CD4-positive, alpha-beta T cell treated with Interleukin-4 for 4 hours (primary cell): ENCODE measurements at regions not wholly inside any gene's neighbourhood (a gene's known extent, or its start where the extent isn't known, plus 50 kb on each side); places are given as distances from the start of the nearest gene placed in this dataset.
"Not testable (repeated sequence)": the region's sequence is repeated elsewhere in the genome, so short reads cannot be mapped to it uniquely, and the experiment has no call there.

Source experiments
- DNase-seq: peaks from one replicate; pipeline ENCODE4 v3.0.0-alpha.2; 2020

DNA sequence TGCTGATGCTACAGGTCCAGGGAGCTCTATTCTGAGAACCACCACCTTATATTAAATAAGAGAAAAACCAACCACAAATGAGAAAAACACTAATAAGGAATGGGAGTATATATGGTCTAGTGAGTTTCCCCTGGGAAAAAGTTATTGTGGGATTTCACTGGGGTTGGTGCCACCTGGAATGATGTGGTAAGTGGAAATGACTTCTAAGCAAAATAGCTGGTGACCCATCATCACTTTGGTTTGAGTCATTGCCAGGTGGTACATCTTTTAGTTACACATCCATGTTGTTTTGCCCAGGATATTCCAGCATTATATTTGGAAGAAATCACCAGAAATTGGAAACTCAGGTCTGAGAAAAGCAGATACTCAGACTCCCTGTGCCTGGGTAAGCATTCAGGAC is 437.3 kb downstream of the DTWD2 start:
- DNase-seq = no peak

DNA sequence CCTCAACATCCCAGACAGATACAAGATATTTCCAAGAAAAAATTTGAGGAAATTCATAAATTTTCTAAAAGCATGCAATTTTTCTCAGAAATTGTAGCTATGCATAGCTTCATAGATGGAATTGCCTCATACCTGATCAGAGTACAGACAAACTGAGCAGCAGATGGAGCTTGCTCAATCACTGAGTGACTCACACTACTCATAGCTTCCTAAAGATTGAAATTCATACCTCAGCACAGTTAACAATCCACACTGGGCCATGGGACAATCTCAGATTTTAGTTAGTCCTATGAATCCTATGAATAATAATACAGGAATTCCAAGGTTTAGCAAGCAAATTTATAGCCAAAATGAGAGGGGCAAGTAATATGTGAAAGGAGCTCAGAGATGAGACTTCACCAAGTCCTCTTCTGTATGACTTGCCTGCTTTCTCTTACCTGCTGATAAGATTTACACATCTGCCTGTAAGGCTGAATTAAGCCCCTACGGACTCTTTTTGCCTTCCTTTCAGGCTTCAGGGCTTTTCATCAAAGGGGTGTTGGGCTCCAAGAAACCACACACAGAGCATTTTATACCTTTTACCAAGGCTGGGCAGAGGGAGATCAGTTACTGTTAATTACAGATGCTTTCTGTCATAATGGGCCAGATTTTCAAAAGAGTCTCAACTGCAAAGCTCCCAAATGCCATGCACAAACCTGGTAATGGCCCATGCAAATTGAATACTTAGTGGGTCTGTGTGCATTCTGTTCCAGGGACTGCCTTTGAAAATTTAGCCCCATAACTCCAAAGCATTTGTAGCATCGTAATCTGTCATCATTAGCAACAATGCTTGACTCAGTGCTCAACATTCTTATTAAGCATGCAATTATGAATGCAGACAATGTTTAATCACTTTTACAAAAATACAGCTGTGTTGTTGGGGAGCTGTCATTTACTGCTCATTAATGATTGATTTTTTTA is 439.3 kb downstream of the DTWD2 start:
- no peak for DNase-seq

DNA sequence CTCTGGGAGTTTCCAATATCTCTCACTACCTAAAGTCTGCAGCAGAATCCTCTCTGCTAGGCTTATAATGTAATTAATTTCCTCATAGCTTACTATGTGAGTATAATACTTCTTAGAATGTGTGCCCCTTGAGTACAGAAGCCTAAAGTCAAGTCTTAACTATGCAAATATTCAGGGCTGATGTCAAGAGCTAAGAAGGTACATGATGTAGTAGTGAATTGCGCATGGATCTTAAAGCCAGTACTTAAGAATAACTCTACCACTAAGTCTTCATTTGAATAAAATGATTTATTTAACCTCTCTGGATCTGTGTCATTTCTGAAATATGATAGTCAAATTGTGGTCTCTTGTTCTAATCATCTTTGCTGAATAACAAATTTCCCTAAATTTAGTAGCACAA is 442.9 kb downstream of the DTWD2 start:
- DNase-seq = no peak

DNA sequence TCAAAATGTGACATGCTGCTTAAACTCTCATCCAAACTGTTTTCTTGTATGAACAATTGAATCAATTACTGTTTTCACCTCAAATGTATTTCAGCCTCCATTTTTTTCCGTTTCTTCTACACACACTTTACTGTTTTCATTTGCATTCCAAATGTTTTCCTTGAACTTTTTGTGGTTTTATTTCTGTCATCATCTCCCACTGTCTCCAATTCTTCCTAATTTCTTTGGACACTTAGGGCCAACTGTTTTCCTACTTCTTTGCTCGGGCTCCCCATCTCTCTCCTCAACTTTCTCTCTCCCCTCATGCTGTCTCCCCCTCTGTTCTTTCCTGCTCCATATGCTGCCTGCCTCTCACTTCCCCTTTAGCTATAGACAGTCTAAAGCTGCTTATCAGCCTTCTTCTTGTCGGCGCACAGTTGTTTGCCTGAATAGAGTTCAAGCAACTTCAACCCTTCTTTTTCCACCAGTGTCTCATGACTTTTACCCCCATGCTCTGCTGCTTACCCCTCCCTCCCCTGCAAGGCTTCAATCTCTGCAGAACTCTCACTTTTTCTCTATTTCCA is 443.4 kb downstream of the DTWD2 start:
- DNase-seq = no peak

DNA sequence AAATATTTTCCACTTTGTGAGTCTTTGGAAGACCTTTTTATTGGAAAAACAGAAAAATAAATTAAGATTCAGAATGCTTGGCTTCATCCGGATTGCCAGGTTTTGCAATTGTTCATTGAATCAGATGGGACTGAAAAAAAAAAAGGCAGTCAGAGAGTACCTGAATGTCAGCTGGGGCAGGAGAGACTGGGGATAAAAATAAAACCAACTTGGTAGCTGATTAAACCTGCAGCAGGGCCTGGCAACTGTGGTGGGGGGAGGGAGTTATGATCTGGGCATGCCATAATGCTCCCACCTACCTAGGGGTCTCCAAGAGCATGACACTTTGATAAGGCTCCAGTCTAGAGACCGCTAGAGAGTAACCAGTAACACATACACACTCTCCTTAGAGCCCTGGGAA is 454.4 kb downstream of the DTWD2 start:
- no peak for DNase-seq

DNA sequence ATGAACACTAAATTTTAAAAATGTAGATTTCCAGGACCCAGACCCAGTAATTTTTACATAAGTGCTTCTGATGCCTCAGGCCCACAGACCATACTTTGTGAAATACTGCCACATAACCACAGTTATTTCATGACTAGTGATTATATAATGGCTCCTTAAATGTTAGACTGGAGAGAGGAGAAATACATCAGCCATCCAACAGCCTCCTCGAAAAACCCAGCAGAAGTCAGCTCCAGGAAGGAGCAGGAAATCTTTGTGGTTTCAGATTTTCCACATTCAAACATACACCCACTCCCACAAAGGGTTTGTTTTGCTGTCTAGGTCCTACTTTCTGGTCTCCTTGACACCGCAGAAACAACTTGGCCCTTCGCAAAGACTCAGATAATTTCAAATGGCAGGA is 455.2 kb downstream of the DTWD2 start:
- no peak for DNase-seq

DNA sequence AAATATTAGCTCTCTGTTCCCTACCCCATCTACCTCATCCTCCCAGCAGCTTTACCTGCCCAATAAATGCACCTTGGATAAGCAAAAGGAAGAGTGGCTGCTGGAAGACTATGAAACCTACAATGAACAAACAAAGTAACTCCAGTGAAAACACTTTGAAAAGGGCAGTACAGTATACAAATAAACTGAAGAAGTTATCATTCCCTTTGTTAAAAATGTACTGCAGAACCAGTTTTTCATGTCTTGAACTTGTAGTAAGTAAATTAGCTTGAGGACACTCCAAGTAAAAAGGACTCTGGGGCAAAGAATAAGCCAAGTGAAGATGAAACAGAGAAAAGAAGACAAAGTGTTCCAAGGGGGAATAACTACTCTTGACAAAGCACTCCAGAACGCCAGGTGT is 457.1 kb downstream of the DTWD2 start:
- DNase-seq = no peak

DNA sequence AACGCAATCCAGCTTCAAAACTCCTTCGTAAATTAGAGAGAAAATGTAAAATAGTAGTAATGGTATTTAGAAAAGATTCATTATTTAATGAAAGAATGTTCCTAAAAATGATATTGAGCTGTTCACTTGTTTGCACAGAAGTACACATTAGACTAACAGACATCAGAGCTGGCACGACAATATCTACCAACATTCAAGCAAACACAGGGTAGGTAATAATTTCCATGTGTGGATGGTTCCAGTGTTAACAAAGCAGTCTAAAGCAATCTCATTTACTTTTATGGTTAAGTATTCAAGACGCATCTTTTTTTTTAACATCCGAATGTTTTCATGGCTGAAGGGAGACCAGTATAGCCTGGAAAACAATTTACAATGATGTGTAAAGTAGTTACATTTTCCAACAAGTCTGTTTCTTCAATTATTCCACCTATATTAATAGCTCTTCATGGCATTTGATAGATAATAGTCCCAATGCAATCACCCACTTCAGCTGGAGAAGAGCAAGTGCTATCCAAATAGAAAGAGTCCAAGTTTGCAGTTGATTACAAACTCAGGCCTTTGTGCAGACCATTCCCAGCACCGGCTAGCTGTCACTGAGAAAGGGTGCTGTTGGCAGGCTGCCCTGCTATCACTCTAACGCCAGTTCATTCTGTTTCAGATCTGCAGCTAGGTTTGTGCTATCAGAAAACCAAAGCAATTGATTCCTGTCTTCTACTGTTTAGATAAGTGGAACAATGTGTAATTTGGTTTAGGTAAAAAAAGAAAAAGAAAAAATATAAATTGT is 458.8 kb downstream of the DTWD2 start:
- no peak for DNase-seq

DNA sequence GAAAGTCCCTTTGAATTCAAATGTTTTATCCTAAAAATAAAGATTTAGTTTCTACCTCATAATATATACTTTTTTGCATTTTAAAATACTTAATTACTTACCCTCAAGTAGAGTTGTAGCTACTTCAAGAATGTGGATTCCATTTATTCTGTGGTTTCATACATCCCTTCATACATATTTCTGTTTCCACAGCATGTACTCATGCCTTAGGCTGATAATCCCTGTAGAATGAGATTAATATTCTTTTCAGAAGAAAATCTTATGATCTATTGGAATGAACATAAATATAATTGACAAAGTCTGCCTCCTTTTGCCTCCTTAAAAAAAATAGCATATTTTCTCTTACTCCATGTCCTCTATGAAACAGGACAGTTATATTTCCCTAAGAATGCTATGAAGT is 465.7 kb downstream of the DTWD2 start:
- DNase-seq = no peak

DNA sequence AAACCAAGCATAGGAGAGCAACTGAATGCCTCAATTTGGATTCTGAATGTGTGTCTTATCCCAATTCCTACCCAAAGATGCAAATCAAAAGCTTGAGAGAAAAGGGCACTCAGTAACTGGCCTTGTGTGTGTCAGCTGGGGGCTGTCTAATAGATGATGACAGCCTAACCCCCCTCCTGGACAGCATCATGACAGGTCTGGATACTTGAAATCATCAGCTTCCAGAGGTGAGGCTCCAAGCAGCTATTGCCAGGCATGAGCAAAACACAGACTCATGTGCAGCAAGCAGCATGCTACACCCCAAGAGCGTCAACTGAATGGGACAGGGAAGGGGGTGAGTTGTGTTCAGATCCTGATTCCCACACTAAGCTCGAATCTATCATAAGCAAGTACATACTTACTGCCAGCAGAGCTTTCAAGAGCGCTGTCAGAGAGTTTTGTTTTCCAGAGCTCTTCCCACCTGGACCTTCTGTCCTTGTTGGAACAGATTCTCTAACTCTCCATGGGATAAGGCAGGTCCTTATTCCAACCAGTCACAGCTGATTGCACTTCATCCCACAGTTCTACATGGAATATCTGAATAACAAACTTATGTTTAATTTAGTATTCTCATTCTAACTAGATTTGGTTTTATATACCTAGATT is 467.5 kb downstream of the DTWD2 start:
- DNase-seq = no peak

DNA sequence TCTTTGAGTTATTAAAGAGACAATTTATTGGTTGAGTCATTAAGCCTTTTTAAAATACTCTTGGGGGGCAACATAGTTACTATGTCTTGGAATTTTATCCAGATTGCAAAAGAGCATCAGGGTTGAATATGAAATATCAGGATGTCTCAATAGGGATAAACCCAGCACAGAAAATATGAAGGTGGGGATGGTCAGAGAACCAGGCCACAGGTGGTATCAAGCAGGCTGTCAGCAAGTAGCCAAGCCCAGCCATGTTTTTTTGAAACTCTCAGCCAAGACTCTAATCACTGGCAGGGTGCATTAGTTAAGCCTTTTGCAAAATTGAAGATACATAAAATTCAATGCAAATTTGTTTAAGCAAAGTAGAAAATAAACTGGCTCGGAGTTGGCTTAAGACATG is 468.9 kb downstream of the DTWD2 start:
- no peak for DNase-seq

DNA sequence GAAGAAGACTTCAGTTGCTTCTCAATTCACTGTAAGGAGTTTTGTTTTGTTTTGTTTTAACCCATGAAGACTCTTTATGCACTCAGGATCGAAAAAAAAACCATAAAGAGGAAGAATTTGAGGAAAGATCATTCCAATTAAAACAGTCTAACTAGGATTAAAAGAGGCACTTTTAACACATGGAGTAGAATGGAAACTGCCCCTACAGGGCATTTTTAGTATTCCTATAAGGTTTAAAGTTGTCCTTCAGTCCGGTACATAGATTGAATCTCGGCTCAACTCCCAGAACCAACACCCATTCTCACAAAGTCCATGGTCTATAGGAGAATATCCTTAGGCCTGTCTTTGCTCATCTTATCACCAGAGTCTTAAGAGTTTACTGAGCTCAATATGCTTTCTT is 469.6 kb downstream of the DTWD2 start:
- DNase-seq = no peak

DNA sequence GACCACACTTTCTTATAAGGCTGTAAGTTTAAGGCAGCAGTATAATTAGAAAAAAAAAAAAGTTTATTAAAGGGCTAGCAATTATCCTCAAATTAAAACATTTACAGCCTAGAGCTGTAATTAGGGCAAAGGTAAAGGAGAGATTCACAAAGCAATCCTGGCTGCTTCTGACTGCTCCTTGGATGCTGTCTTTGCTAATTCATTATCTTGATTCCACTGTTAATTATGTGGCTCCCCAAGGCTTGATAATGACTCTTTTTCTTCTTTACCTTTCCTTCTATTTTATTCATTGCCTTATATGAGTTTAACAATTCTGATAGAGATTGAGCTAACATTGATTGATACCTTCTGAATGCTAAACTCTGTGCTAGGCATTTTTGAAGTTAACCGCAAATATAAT is 476.5 kb downstream of the DTWD2 start:
- no peak for DNase-seq

DNA sequence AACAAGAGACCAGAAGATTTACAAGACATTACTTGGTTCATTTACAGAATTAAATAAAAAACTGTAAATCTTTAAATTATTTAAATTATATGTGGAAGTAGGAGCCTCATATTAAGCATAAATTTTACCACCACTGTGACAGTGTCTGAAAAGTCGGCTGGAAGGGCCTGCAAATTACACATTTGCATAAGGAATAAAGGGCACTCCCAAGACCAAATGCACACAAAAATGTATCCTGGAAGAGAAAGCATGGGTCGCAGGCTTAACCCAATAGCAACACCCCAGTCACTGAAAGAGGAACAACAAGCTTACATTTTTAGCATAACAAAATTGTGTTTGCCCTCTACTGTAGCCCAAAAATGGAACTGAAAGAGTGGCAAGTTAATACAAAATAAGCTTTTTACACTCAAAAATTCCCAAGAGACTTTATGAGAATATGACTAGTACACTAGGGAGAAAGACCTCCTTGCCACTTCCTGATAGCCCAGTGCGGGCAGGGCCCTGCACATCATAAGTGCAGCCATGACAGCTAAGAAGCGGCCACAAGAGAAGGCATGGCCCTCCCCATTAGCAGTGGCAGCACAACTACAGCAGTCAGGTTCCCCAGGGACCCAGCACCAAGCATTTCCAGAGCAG is 482.0 kb downstream of the DTWD2 start:
- DNase-seq = no peak

DNA sequence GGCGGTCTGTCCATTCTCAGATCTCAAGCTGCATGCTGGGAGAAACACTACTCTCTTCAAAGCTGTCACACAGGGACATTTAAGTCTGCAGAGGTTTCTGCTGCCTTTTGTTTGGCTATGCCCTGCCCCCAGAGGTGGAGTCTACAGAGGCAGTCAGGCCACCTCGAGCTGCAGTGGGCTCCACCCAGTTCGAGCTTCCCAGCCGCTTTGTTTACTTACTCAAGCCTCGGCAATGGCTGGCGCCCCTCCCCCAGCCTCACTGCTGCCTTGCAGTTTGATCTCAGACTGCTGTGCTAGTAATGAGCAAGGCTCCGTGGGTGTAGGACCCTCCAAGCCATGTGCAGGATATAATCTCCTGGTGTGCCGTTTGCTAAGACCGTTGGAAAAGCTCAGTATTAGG is 486.1 kb downstream of the DTWD2 start:
- not testable (repeated sequence) for DNase-seq

DNA sequence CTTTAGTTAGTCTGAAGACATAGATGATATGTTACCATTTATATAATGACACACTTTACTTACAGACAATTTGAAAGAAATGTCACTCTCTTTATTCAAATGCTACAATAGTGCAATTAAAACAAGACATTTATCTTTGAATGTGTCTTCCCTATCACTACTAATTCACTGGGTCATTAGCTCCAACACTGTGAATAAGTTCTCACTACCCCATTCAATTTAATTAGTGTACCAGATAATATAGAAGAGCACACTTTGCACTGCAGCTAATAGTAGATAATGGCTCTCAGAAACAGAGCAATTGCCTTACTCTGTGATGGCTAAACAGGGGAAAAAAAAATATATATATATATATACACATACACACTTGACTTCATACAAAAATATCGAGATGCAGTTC is 497.0 kb downstream of the DTWD2 start:
- DNase-seq = no peak

DNA sequence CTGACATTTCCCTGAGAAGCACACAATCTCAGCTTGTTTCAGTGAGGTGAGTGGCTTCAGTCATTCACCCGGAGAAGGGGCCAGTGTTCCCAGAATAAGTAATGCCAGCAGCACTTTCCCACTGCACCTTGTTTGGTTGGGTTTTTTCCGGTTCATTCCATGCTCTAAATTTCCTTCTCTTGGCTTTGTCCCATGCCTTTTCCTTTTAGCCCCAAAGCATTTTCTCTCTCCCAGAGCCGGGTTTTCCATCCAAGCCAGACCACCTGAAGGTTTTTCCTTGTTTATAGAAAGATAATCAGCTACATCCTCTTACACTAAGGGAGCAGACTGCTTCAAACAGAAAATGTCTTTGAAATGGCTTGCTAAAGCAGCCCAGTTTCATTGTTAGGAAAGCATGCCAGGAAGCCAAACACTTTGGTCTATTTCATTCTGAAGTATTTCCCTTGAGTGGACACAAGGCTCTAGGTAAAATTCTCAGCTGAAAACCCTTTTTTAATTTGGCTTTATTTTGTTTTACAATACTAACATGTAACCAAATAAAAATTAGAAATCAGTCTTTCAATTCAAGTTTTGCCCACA is 501.6 kb downstream of the DTWD2 start:
- DNase-seq = no peak

DNA sequence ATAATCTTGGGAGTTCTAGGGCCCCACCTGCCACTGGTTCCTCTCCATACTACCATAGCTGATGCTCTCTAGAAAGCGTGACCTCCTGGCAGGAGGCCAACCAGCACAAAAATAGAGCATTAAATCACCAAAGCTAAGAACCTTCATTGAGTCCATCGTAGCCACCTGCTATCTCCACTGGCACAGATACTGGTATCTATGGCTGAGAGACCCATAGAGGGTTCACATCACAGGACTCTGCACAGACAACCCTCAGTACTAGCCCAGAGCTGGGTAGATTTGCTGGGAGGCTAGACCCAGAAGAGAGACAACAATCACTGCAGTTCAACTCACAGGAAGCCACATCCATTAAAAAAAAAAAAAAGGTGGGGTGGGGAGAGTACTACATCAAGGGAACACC is 509.1 kb downstream of the DTWD2 start:
- DNase-seq = no peak

DNA sequence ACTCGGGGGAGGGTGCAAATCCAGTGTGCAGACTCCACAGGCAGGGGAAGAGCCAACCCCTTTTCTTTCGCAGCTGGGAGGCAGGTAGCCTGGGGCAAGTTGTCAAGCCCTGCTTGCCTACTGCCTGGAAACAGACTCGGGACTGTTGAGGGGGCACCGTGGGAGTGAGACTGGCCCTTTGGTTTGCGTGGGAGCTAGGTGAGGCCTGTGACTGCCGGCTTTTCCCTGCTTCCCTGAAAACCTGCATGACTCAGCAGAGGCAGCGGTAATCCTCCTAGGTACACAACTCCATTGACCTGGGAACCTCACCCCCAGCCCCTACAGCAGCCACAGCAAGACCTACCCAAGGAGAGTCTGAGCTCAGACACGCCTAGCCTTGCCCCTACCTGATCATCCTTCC is 509.5 kb downstream of the DTWD2 start:
- no peak for DNase-seq

DNA sequence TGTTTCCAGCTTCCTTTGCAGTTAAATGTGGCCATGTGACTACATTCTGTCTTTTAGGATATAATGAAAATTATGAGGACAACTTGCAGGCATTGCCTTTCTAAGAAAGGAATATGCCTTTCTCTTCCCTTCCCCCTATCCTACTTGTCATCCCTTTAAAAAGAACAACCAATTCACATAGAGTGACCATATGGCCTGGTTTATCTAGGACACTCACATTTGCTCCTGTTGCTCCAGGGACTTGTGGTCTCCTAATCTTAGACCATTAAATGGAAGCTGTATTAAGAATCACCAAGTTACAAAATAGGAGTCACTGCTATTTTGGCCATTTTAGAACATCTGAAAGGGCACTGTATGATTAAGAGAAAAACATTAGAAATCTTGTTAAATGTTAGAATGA is 520.3 kb downstream of the DTWD2 start:
- DNase-seq = no peak

DNA sequence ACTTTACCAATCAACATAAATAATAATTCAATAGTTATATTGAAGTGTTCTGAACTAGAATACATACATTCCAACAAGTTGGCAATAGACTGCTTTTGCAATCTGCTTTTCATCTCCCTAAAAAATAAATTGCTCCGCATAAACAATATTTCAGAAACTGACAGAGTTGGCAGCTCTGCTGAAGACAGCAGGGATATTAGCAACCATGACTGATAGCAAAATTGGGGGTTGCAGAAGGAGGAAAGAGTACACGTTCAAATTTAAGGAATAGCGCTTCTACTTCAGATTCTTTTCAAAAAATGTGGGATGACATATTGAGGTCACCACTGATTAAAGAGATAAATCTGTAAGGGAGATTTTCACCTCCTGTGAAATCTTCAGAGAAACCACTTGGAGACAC is 521.2 kb downstream of the DTWD2 start:
- no peak for DNase-seq

DNA sequence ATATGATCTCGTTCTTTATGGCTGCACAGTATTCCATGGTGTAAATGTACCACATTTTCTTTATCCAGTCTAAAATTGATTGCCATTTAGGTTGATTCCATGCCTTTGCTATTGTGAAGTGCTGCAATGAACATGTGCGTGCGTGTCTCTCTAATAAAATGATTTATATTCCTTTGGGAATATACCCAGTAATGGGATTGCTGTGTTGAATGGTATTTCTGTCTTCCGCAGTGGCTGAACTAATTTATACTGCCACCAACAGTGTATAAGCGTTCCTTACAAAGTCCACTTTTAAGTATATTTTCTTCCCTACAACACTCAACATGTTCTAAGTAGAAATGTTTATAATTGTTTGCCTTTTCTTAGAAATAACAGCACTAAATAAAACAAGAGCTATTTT is 521.9 kb downstream of the DTWD2 start:
- DNase-seq = no peak

DNA sequence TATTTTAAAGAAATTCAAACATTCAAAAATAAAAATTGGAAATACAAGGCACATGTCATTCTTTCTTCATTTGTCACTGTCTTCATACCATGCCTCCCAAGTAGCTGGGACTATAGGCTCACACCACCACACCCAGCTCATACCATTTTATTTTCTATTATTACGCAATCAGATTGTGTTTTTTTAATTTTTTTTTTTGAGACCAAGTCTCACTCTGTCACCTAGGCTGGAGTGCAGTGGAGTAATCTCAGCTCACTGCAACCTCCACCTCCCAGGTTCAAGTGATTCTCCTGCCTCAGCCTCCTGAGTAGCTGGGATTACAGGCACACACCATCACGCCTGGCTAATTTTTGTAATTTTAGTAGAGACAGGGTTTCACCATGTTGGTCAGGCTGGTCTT is 526.1 kb downstream of the DTWD2 start:
- not testable (repeated sequence) for DNase-seq
